ENCODE measurements at regions not wholly inside any gene's neighbourhood (a gene's known extent, or its start where the extent isn't known, plus 50 kb on each side); places are given as distances from the start of the nearest gene placed in this dataset.

DNA sequence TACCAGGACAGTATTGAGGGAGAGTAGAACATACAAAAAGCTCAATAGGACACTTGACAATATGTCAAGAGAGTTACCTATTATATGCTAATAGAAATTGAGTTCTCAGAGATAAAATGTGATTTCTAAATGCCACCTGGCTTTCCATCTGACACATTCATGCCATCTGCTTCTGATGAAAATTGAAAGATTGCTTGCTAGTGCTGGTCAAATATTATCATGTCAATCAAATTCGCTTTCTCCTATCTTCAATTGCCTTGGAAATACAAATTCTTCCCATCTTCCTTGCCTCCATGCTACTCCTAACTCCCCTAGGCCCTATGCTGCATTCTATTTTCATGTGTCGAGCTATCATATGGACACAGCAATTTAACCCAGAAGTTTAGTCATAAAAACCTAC, 1076.9 kb downstream of the ARAP2 start:
- no peak for TF ChIP-seq CTCF (IDR thresholded peaks at IDR 0.05; ENCODE audit: low read length)
- no peak for TF ChIP-seq EZH2 (IDR thresholded peaks at IDR 0.05; ENCODE audit: borderline replicate concordance, low read length)

All from OCI-LY1 (cell line).